ENCODE measurements at regions not wholly inside any gene's neighbourhood (a gene's known extent, or its start where the extent isn't known, plus 50 kb on each side); places are given as distances from the start of the nearest gene placed in this dataset.

DNA sequence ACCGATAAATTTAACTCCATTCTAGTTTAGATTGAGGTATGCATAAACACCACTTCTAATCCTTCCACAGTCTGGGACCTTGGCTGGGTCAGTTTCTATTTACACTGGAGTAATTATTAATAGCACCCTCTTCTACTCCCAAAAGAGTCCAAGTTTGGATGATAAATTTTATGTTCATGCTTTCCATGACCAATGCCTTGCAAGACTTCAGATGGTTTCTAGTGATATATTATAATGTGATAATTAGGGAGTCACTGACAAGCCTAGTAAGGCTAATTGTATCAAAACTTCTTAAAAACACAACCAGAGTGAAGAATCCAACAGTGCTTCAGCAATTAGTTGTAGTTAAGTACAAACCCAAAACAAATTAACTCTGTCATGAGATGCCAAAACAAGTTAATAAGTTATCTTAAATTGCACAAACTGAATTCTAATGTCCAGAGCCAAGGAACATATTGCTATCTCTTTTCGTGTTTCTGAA lies 489.6 kb downstream of the TTLL7 start:
- no peak for TF ChIP-seq CTCF (IDR thresholded peaks at IDR 0.05; ENCODE audit: low read depth, low read length)
- no peak for TF ChIP-seq MYC (IDR thresholded peaks at IDR 0.05; ENCODE audit: low read depth, low read length)
- TF ChIP-seq, protein P1, sequence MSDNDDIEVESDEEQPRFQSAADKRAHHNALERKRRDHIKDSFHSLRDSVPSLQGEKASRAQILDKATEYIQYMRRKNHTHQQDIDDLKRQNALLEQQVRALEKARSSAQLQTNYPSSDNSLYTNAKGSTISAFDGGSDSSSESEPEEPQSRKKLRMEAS (IDR thresholded peaks at IDR 0.05; ENCODE audit: low read depth, low read length): no peak
- no peak for TF ChIP-seq POLR2A (IDR thresholded peaks at IDR 0.05; ENCODE audit: extremely low read depth, insufficient read length)
- DNase-seq (ENCODE audit: low read depth): no peak
- no peak overlapping the region for H3K4me3 ChIP-seq (ENCODE audit: low read depth, low read length)

DNA sequence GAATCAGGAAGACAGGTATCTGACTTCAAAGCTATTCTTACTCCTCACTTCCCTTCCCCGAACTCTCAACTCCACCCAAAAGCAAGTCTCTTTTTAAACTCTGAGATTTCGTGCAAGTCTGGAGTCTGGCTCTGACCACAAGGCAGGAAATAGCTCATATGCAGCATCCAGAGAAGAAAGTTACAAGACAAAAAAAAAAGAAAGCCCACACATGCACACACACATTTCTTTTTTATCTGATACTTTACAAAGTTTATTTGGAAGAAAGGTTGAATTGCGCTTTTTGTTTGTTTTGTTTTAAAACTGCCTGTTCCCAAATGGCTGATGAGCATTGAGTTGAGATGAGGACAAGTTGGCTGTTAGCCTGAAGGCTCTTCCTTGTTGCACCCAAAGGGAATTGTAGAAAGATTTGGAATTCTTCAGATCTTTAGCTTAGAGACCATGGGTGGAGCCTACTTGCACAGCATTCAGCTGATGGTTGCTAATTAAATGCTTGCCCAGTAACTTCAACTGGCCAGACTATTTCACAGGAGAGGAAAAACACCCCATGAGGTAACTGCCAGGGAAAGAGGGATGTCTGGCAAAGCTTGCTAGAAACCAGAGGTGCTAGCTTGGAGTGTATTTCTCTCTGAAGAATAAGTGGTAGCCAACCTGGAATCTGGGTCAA lies 490.3 kb downstream of the TTLL7 start:
- no peak for DNase-seq (ENCODE audit: low read depth)
- TF ChIP-seq, protein P1 (IDR thresholded peaks at IDR 0.05; ENCODE audit: low read depth, low read length): no peak
- TF ChIP-seq MYC (IDR thresholded peaks at IDR 0.05; ENCODE audit: low read depth, low read length) (no peak), POLR2A (IDR thresholded peaks at IDR 0.05; ENCODE audit: extremely low read depth, insufficient read length) (no peak), CTCF (IDR thresholded peaks at IDR 0.05; ENCODE audit: low read depth, low read length) (no peak)
- no peak overlapping the region for H3K4me3 ChIP-seq (ENCODE audit: low read depth, low read length)

DNA sequence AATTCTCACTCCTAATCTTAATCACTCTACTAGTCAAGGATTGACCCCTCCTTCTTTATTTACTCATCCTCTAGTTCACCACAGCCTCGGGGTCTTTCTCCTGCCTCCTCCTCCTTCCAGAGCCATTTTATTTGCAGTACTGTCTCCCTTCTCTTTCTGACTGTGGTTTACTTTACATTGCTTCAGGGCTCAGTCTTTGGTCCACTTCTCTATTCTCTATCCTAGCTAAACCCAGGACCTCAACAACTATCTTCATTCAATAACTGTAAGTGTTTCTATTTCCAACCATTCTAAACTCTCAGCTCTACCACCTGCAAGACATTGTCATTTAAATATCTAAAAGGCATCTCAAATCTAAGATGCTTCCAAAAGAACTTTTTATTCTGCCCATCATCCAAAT lies 493.8 kb downstream of the TTLL7 start:
- no peak for DNase-seq (ENCODE audit: low read depth)
- TF ChIP-seq POLR2A (IDR thresholded peaks at IDR 0.05; ENCODE audit: extremely low read depth, insufficient read length) (no peak), CTCF (IDR thresholded peaks at IDR 0.05; ENCODE audit: low read depth, low read length) (no peak), MYC (IDR thresholded peaks at IDR 0.05; ENCODE audit: low read depth, low read length) (no peak)
- TF ChIP-seq, protein P1 (IDR thresholded peaks at IDR 0.05; ENCODE audit: low read depth, low read length): no peak
- H3K4me3 ChIP-seq (ENCODE audit: low read depth, low read length): no peak overlapping the region

DNA sequence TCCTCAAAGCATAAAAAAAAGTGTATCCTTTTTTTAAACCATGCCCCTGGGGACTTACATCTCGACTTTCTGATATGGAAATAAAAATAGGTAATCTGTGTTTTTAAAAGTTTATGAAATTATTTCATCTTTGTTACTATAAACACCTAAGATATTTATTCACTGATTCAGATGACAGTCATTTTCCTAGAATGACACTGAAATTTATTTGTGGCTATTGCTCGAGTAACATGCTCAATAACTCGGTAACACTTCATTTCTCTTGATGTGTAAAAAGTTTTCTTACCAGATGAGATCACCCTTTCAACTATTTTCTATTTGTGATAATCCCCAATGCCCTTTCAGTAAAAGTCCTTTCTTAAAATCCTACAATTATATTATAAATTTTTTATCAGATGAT lies 495.8 kb downstream of the TTLL7 start:
- no peak for TF ChIP-seq CTCF (IDR thresholded peaks at IDR 0.05; ENCODE audit: low read depth, low read length)
- TF ChIP-seq POLR2A (IDR thresholded peaks at IDR 0.05; ENCODE audit: extremely low read depth, insufficient read length): no peak
- TF ChIP-seq, protein P1 (IDR thresholded peaks at IDR 0.05; ENCODE audit: low read depth, low read length): no peak
- TF ChIP-seq MYC (IDR thresholded peaks at IDR 0.05; ENCODE audit: low read depth, low read length): no peak
- no peak overlapping the region for H3K4me3 ChIP-seq (ENCODE audit: low read depth, low read length)
- no peak for DNase-seq (ENCODE audit: low read depth)

- TF ChIP-seq, protein P1 (IDR thresholded peaks at IDR 0.05; ENCODE audit: low read depth, low read length): no peak
- no peak for TF ChIP-seq CTCF (IDR thresholded peaks at IDR 0.05; ENCODE audit: low read depth, low read length)
- TF ChIP-seq POLR2A (IDR thresholded peaks at IDR 0.05; ENCODE audit: extremely low read depth, insufficient read length): no peak
- no peak for TF ChIP-seq MYC (IDR thresholded peaks at IDR 0.05; ENCODE audit: low read depth, low read length)
- DNase-seq (ENCODE audit: low read depth): no peak
- no peak overlapping the region for H3K4me3 ChIP-seq (ENCODE audit: low read depth, low read length)
Observed at GRCh38 chr1:83500987-83501591, 497.8 kb downstream of the TTLL7 start.

Data from NB4 (cell line).